ENCODE measurements at regions not wholly inside any gene's neighbourhood (a gene's known extent, or its start where the extent isn't known, plus 50 kb on each side); places are given as distances from the start of the nearest gene placed in this dataset.

- in situ Hi-C loops (cut with HindIII; ENCODE audit: low pct_unique_long_range_greater_than_20kb, low sequenced_read_pairs) (no loop called here), intact Hi-C loops (cut with micrococcal nuclease; ENCODE audit: unreplicated experiment) (no loop called here)
- no peaks in the 10 kb centered on the region for H3K9me3 ChIP-seq (ENCODE audit: control insufficient read depth, insufficient read depth, low read depth, low read length)
- POLR2A ChIA-PET: no interaction called here
- H3K4me1 ChIP-seq (ENCODE audit: control insufficient read depth, insufficient read depth, low read length): no peaks in the 10 kb centered on the region
- H3K36me3 ChIP-seq (ENCODE audit: control insufficient read depth, insufficient read depth, low read length): no peaks in the 10 kb centered on the region
- H3K27ac ChIP-seq (ENCODE audit: low read length): no peak overlapping the region
- H3K4me3 ChIP-seq (ENCODE audit: low read depth in 2 of 2, low read length in 2 of 2): no peak overlapping the region
- DNase-seq (ENCODE audit: low read depth, low spot score): no peak
- no peak for ATAC-seq
- H3K27me3 ChIP-seq (ENCODE audit: control insufficient read depth, insufficient read depth, low read length): peaks cover 10% of the 10 kb centered on the region; the same call in 1 of the 2 replicates
- CTCF ChIA-PET: no interaction called here
- BruUV-seq (replicated peaks): no TSS peak
- TF ChIP-seq REST (IDR thresholded peaks at IDR 0.05; ENCODE audit: insufficient read depth in 1 of 2, low read depth in 2 of 2, low read length in 1 of 2): no peak
- TF ChIP-seq POLR2AphosphoS5 (IDR thresholded peaks at IDR 0.05; ENCODE audit: low read depth, low read length): no peak
- TF ChIP-seq SIN3A (IDR thresholded peaks at IDR 0.05; ENCODE audit: borderline replicate concordance, insufficient read depth, low read depth, low read length): no peak
- TF ChIP-seq TCF7L2 (IDR thresholded peaks at IDR 0.05; ENCODE audit: low read depth, low read length): no peak
- TF ChIP-seq CTCF (IDR thresholded peaks at IDR 0.05): no peak
These were observed 174.8 kb downstream of the BUD13 start for GRCh38 chr11:116598036-116598435.

GRCh38 chr11:116596346-116597260 lies 176.2 kb downstream of the BUD13 start:
- in situ Hi-C loops (cut with HindIII; ENCODE audit: low pct_unique_long_range_greater_than_20kb, low sequenced_read_pairs): no loop called here
- Histone ChIP-seq H3K4me3 (ENCODE audit: low read depth in 2 of 2, low read length in 2 of 2) (no peak overlapping the region), H3K27ac (ENCODE audit: low read length) (no peak overlapping the region), H3K27me3 (ENCODE audit: control insufficient read depth, insufficient read depth, low read length) (peaks cover 14% of the 10 kb centered on the region), H3K4me1 (ENCODE audit: control insufficient read depth, insufficient read depth, low read length) (no peaks in the 10 kb centered on the region), H3K9me3 (ENCODE audit: control insufficient read depth, insufficient read depth, low read depth, low read length) (no peaks in the 10 kb centered on the region), H3K36me3 (ENCODE audit: control insufficient read depth, insufficient read depth, low read length) (no peaks in the 10 kb centered on the region)
- DNase-seq (ENCODE audit: low read depth, low spot score) (no peak), ATAC-seq (no peak)
- ChIA-PET CTCF (interaction anchor here (0.6 kb wide), 1 partner anchor 45 kb away, joined by 3 read pairs; no protein-coding TSS in a partner anchor), POLR2A (no interaction called here)
- TF ChIP-seq POLR2AphosphoS5 (IDR thresholded peaks at IDR 0.05; ENCODE audit: low read depth, low read length) (no peak), SIN3A (IDR thresholded peaks at IDR 0.05; ENCODE audit: borderline replicate concordance, insufficient read depth, low read depth, low read length) (no peak), CTCF (IDR thresholded peaks at IDR 0.05) (no peak), TCF7L2 (IDR thresholded peaks at IDR 0.05; ENCODE audit: low read depth, low read length) (no peak), REST (IDR thresholded peaks at IDR 0.05; ENCODE audit: insufficient read depth in 1 of 2, low read depth in 2 of 2, low read length in 1 of 2) (no peak)
- no TSS peak for BruUV-seq (replicated peaks)
- intact Hi-C loops (cut with micrococcal nuclease; ENCODE audit: unreplicated experiment): no loop called here
